IMR-90 (cell line): ENCODE measurements at regions not wholly inside any gene's neighbourhood (a gene's known extent, or its start where the extent isn't known, plus 50 kb on each side); places are given as distances from the start of the nearest gene placed in this dataset.
"Not testable (repeated sequence)": the region's sequence is repeated elsewhere in the genome, so short reads cannot be mapped to it uniquely, and the experiment has no call there.

ENCODE experiments used
- ATAC-seq: fragments of 200-7000 bp; cut with Tn5 transposase; 2 replicates; pipeline ENCODE4 v1.9.1; 2020; ENCODE audit warnings: low read depth, mild to moderate bottlenecking, moderate library complexity
- BruUV-seq: library from RNA; stranded (reverse); fragments of 400-500 nt; replicated peaks from 2 replicates; lab custom pipeline; 2021; lab: Mats Ljungman, UMichigan
- CTCF ChIA-PET: fragments of 300-600 bp; formaldehyde crosslinking; extraction: SDS; loops from one replicate; lab custom pipeline; 2021; ENCODE audit warnings: antibody characterized with exemption; lab: Yijun Ruan, JAX
- POLR2A ChIA-PET: fragments of 300-600 bp; sonication (Branson Sonifier 250); formaldehyde crosslinking; loops from one replicate; lab custom pipeline; 2022; ENCODE audit warnings: antibody characterized with exemption; ENCODE audit not compliant: unreplicated experiment; lab: Charles Lee
- DNase-seq: peaks from one replicate; pipeline ENCODE4 v3.0.0; 2013
- H2AFZ ChIP-seq: replicated peaks from 2 replicates; pipeline ENCODE3; 2013; ENCODE audit warnings: low read length, mild to moderate bottlenecking; ENCODE audit not compliant: poor library complexity
- H2AK5ac ChIP-seq: 2 replicates; pipeline ENCODE4 v1.6.1; 2013; ENCODE audit warnings: low read depth, low read length, inconsistent platforms
- H2AK9ac ChIP-seq: replicated peaks from 2 replicates; pipeline ENCODE3; 2013; ENCODE audit warnings: mild to moderate bottlenecking, low read depth, low read length, moderate library complexity; ENCODE audit not compliant: poor library complexity
- H2BK120ac ChIP-seq: 2 replicates; pipeline ENCODE4 v1.6.1; 2013; ENCODE audit warnings: low read depth, low read length, inconsistent platforms
- H2BK15ac ChIP-seq: 3 replicates; pipeline ENCODE4 v1.6.1; 2013; ENCODE audit warnings: low read depth, low read length, inconsistent platforms
- H2BK20ac ChIP-seq: 2 replicates; pipeline ENCODE4 v1.6.1; 2013; ENCODE audit warnings: low read depth, mild to moderate bottlenecking, inconsistent platforms, low read length, moderate library complexity
- H2BK5ac ChIP-seq: 2 replicates; pipeline ENCODE4 v1.6.1; 2013; ENCODE audit warnings: mild to moderate bottlenecking, low read depth, low read length, inconsistent platforms; ENCODE audit not compliant: poor library complexity, severe bottlenecking
- H3K14ac ChIP-seq: replicated peaks from 2 replicates; pipeline ENCODE4 v1.6.1; 2013; ENCODE audit warnings: low read depth, low read length, inconsistent platforms
- H3K18ac ChIP-seq: 2 replicates; pipeline ENCODE4 v1.6.1; 2013; ENCODE audit warnings: low read depth, low read length, control low read depth
- H3K23ac ChIP-seq: 2 replicates; pipeline ENCODE4 v1.6.1; 2013; ENCODE audit warnings: low read depth, low read length, inconsistent platforms
- H3K27ac ChIP-seq: 2 replicates; pipeline ENCODE4 v1.5.1; 2013; ENCODE audit warnings: mild to moderate bottlenecking, control low read depth, low read length; ENCODE audit not compliant: insufficient read depth
- H3K27me3 ChIP-seq: 2 replicates; pipeline ENCODE4 v1.6.1; 2013; ENCODE audit warnings: low read length; ENCODE audit not compliant: control insufficient read depth, insufficient read depth
- H3K36me3 ChIP-seq: 2 replicates; pipeline ENCODE4 v1.6.1; 2013; ENCODE audit warnings: low read length, mixed read lengths; ENCODE audit not compliant: control insufficient read depth, insufficient read depth
- H3K4ac ChIP-seq: 2 replicates; pipeline ENCODE4 v1.6.1; 2013; ENCODE audit warnings: low read depth, low read length, inconsistent platforms
- H3K4me1 ChIP-seq: 2 replicates; pipeline ENCODE4 v1.6.1; 2013; ENCODE audit warnings: low read length, mixed read lengths; ENCODE audit not compliant: control insufficient read depth, insufficient read depth
- H3K4me2 ChIP-seq: 2 replicates; pipeline ENCODE4 v1.6.1; 2013; ENCODE audit warnings: low read depth, mild to moderate bottlenecking, control low read depth, low read length, moderate library complexity
- H3K4me3 ChIP-seq: 2 replicates; pipeline ENCODE4 v1.5.1; 2013; ENCODE audit warnings: low read depth, mild to moderate bottlenecking, control low read depth, low read length, moderate library complexity; ENCODE audit not compliant: insufficient read depth
- H3K56ac ChIP-seq: 2 replicates; pipeline ENCODE4 v1.6.1; 2013; ENCODE audit warnings: low read length, inconsistent platforms; ENCODE audit not compliant: insufficient read depth; ENCODE audit errors: extremely low read depth
- H3K79me1 ChIP-seq, 2 experiments: 2 replicates each; pipeline ENCODE4 v1.6.1; 2013; ENCODE audit warnings: low read length in 2 of 2, inconsistent platforms in 1 of 2, low read depth in 1 of 2
- H3K9ac ChIP-seq: 2 replicates; pipeline ENCODE4 v1.6.1; 2013; ENCODE audit warnings: low read depth, low read length, control low read depth
- H3K9me1 ChIP-seq: 2 replicates; pipeline ENCODE4 v1.6.1; 2013; ENCODE audit warnings: low read length, inconsistent platforms; ENCODE audit not compliant: insufficient read depth
- H3K9me3 ChIP-seq: 2 replicates; pipeline ENCODE4 v1.6.1; 2013; ENCODE audit warnings: low read length; ENCODE audit not compliant: control insufficient read depth, insufficient read depth
- H4K20me1 ChIP-seq: 2 replicates; pipeline ENCODE4 v1.6.1; 2013; ENCODE audit warnings: low read length, inconsistent platforms; ENCODE audit not compliant: insufficient read depth
- H4K5ac ChIP-seq: 2 replicates; pipeline ENCODE4 v1.6.1; 2013; ENCODE audit warnings: mild to moderate bottlenecking, low read depth, low read length, control low read depth
- H4K8ac ChIP-seq, 2 experiments: 2 replicates each; pipeline ENCODE4 v1.6.1; 2013; ENCODE audit warnings: low read depth in 2 of 2, low read length in 2 of 2, control low read depth in 1 of 2, inconsistent platforms in 1 of 2
- H4K91ac ChIP-seq: 2 replicates; pipeline ENCODE4 v1.6.1; 2013; ENCODE audit warnings: low read depth, low read length, inconsistent platforms; ENCODE audit not compliant: insufficient read depth
- WGBS, 2 experiments: methylation state at CpG; one replicate each; pipeline versions ENCODE4 v1.1.5 to v1.1.7; 2013; ENCODE audit warnings: missing lambda C conversion rate in 2 of 2; ENCODE audit not compliant: insufficient read length in 1 of 2; ENCODE audit errors: extremely low coverage in 2 of 2; 5-methylcytosine and 5-hydroxymethylcytosine counted together
- dilution Hi-C: fragments of 300-500 bp; cut with HindIII; formaldehyde crosslinking; loops from one replicate; pipeline ENCODE4 v1.14.3; 2018; ENCODE audit warnings: low sequenced_read_pairs; ENCODE audit not compliant: unreplicated experiment
- in situ Hi-C: fragments of 300-500 bp; cut with MboI; formaldehyde crosslinking; loops from 3 replicates; pipeline ENCODE4 v1.14.3; 2019; ENCODE audit warnings: low sequenced_read_pairs, inconsistent platforms, mixed read lengths
- intact Hi-C: fragments of 100-400 bp; cut with micrococcal nuclease; formaldehyde crosslinking; loops from 2 replicates; pipeline ENCODE4 v1.10.0; 2022

DNA sequence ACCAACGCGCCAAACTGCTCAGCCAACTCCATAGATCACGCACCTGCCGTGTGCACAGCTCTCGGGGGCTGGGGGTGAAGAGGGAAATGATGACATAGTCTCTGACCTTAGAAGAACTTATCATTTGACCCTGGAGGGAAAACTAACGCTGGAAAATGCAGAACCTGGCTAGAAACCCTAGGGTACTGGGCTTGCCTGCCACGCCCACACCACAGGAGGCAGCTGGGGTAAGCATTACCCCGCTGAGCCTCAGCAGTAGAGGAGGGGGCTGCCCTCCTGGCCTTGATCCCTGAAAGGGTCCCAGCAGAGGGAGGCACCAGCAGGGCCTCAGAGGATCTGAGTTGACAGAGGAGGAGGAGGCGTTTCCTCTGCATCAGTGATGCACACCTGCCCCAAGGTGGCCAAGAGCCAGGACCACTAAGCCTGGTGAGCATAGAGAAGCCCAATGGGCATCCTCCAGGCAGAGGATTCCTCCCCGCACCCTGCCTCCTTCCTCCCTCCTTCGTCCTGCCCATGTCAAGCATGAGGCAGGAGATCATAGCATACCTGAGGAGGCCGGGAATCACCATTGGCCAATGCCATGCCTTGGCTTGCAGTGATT, 135.5 kb downstream of the TNFRSF13B start:
- H3K9me1 ChIP-seq, H4K8ac ChIP-seq, H3K4me2 ChIP-seq, H2BK15ac ChIP-seq, H3K4me3 ChIP-seq, H3K4me1 ChIP-seq, intact Hi-C loops, dilution Hi-C loops, H4K91ac ChIP-seq, H2BK5ac ChIP-seq, H3K36me3 ChIP-seq, H2AK9ac ChIP-seq, H2BK120ac ChIP-seq, in situ Hi-C loops, H3K79me1 ChIP-seq, H2AK5ac ChIP-seq, CTCF ChIA-PET, ATAC-seq, H3K27ac ChIP-seq, H2AFZ ChIP-seq, H3K9ac ChIP-seq, H3K23ac ChIP-seq, POLR2A ChIA-PET, H4K20me1 ChIP-seq, H3K4ac ChIP-seq, H3K9me3 ChIP-seq, H4K5ac ChIP-seq, H3K56ac ChIP-seq, DNase-seq, BruUV-seq, H3K27me3 ChIP-seq, H2BK20ac ChIP-seq, H3K18ac ChIP-seq, H3K14ac ChIP-seq: not testable (repeated sequence)
- WGBS, 2 experiments = no CpG with 5 or more reads among the region's 12 CpGs

- H2BK5ac ChIP-seq, H3K27ac ChIP-seq, H3K4me1 ChIP-seq, dilution Hi-C loops, H3K14ac ChIP-seq, POLR2A ChIA-PET, H3K4ac ChIP-seq, DNase-seq, H3K56ac ChIP-seq, H4K20me1 ChIP-seq, H3K9me3 ChIP-seq, H3K9ac ChIP-seq, H2BK15ac ChIP-seq, in situ Hi-C loops, intact Hi-C loops, BruUV-seq, H3K79me1 ChIP-seq, H3K4me2 ChIP-seq, H2BK120ac ChIP-seq, H3K18ac ChIP-seq, H3K9me1 ChIP-seq, H4K5ac ChIP-seq, H2AFZ ChIP-seq, H3K4me3 ChIP-seq, H2BK20ac ChIP-seq, H2AK9ac ChIP-seq, H4K8ac ChIP-seq, H4K91ac ChIP-seq, H3K27me3 ChIP-seq, ATAC-seq, H3K36me3 ChIP-seq, H3K23ac ChIP-seq, H2AK5ac ChIP-seq, CTCF ChIA-PET: not testable (repeated sequence)
- no CpG with 5 or more reads among the region's 12 CpGs for WGBS, 2 experiments
Observed at GRCh38 chr17:16833517-16833916, 138.4 kb downstream of the TNFRSF13B start.
